ENCODE measurements at regions not wholly inside any gene's neighbourhood (a gene's known extent, or its start where the extent isn't known, plus 50 kb on each side); places are given as distances from the start of the nearest gene placed in this dataset.

DNA sequence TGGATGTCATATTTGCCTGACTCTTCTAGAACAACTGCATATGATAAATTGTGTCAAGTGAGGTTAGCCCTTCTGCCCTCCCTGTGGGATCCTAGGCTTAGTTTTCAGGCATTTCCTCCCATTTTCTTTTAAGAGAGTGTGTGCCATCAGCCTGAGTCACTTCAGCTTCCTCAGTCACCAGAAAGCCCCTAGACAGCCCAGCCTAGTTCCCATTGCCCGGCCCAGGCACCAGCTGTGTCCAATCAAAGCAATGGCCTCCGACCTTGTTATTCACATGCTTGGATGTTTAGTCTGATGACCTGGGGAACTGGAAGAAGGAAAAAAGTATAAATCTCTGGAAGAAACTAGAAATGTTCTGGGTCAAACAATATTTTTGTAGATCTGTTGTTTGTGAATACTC lies 221.9 kb upstream of the LRIG1 start:
- TF ChIP-seq, protein P1, sequence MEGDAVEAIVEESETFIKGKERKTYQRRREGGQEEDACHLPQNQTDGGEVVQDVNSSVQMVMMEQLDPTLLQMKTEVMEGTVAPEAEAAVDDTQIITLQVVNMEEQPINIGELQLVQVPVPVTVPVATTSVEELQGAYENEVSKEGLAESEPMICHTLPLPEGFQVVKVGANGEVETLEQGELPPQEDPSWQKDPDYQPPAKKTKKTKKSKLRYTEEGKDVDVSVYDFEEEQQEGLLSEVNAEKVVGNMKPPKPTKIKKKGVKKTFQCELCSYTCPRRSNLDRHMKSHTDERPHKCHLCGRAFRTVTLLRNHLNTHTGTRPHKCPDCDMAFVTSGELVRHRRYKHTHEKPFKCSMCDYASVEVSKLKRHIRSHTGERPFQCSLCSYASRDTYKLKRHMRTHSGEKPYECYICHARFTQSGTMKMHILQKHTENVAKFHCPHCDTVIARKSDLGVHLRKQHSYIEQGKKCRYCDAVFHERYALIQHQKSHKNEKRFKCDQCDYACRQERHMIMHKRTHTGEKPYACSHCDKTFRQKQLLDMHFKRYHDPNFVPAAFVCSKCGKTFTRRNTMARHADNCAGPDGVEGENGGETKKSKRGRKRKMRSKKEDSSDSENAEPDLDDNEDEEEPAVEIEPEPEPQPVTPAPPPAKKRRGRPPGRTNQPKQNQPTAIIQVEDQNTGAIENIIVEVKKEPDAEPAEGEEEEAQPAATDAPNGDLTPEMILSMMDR (IDR thresholded peaks at IDR 0.05), result no peak
- TF ChIP-seq ZFX (IDR thresholded peaks at IDR 0.05; ENCODE audit: borderline replicate concordance), result no peak
